Cardiac fibroblast (primary cell): ENCODE measurements at regions not wholly inside any gene's neighbourhood (a gene's known extent, or its start where the extent isn't known, plus 50 kb on each side); places are given as distances from the start of the nearest gene placed in this dataset.

Experiments
- DNase-seq, 2 donors: peaks; one replicate each; pipeline versions ENCODE4 v3.0.0 to v3.0.0-alpha.2; 2010; ENCODE audit warnings: low read depth in 2 of 2
- H3K4me3 ChIP-seq, 2 donors: replicated peaks in 1 of 2; 1 replicate in 1 of 2; 2 replicates in 1 of 2; pipeline ENCODE4 v1.5.1; 2011; ENCODE audit warnings: low read depth in 2 of 2, low read length in 2 of 2, mild to moderate bottlenecking in 2 of 2, moderate library complexity in 1 of 2
- CTCF ChIP-seq: IDR thresholded peaks from one replicate; pipeline ENCODE4 v1.5.1; 2011; ENCODE audit warnings: low read depth, mild to moderate bottlenecking, low read length, inconsistent platforms

GRCh38 chr6:9784786-9785185, 630.1 kb downstream of the TFAP2A start:
- no peak overlapping the region for H3K4me3 ChIP-seq
- TF ChIP-seq CTCF: no peak
- no peak for DNase-seq

DNA sequence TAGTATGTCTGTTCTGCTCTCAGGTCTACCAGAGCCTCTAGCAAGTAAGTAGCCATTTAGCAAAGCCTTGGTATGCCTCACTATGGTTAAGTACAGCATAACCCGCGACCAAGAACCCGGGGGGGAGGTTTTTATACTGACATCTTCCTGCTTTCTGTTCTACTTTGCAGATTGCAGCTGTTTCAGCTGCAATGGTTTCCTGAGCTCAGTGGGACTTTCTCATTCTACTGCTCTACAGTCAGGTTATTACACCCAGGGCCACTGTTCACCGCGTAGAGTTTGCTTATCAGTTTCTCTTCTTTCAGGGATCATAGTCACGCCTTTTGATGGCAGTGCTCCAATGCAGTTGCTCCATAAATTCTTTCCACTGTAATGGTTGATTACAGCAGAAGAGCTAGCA, 631.3 kb downstream of the TFAP2A start:
- peak in 1 of 2 donors; percentile 49 for DNase-seq
- no peak for TF ChIP-seq CTCF
- no peak overlapping the region for H3K4me3 ChIP-seq

DNA sequence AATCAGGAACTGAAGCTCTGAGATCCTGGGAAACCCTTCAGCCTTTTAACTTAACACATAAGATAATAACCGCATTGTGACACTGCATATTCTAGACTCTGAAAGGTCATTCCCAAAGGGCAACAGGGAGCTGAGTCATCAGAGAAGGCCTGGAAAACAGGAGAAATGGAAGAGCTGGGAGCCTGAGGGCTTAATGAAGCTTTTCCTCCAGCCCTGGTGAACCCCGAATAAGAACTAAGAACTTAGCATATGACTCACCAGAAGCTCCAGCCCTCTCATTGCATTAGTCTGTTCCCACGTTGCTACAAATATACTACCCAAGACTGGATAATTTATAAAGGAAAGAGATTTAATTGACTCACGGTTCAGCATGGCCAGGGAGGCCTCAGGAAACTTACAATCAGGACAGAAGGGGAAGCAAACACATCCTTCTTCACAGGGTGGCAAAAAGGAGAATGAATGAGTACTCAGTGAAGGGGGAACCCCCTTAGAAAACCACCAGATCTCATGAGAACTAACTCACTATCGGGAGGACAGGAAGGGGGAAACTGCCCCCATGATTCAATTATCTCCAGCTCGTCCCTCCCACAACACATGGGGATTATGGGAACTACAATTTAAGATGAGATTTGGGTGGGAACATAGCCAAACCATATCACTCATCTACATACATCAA, 648.5 kb downstream of the TFAP2A start:
- no peak for TF ChIP-seq CTCF
- peak; percentile 11 to 68 for DNase-seq
- no peak overlapping the region for H3K4me3 ChIP-seq

GRCh38 chr6:9761220-9761619, 653.7 kb downstream of the TFAP2A start:
- no peak for TF ChIP-seq CTCF
- no peak for DNase-seq
- no peak overlapping the region for H3K4me3 ChIP-seq

DNA sequence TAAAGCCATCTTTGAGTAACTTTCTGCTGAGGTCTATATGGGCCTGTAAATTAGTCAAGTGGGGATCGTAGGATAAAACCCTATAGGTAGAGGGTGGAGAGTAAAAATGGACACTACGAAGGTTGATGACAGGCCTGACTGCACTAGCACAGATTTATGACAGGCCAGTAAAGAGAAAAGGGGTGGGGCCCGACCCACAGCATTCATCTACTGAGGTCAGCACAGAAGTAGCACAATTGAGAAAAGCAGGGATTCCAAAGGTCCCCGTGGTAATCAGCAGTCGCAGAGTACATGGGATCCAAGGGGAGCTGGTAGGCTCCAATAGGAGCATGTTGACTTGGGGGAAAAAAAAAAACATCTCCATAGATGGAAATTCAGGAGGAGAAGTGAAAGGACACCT, 660.4 kb downstream of the TFAP2A start:
- TF ChIP-seq CTCF: no peak
- H3K4me3 ChIP-seq: no peak overlapping the region
- no peak for DNase-seq

- no peak for TF ChIP-seq CTCF
- DNase-seq: no peak
- H3K4me3 ChIP-seq: no peak overlapping the region
Measured at GRCh38 chr6:9745966-9746365, 668.9 kb downstream of the TFAP2A start.

GRCh38 chr6:9745476-9745875, 669.4 kb downstream of the TFAP2A start:
- TF ChIP-seq CTCF: no peak
- H3K4me3 ChIP-seq: no peak overlapping the region
- peak in 1 of 2 donors; percentile 5 for DNase-seq
